SJSA1 (cell line): ENCODE measurements at regions not wholly inside any gene's neighbourhood (a gene's known extent, or its start where the extent isn't known, plus 50 kb on each side); places are given as distances from the start of the nearest gene placed in this dataset.

ENCODE experiments used
- DNase-seq, 2 experiments: peaks; one replicate each; pipeline ENCODE4 v3.0.0-alpha.2; 2015 to 2020; ENCODE audit warnings: low spot score in 2 of 2, low read depth in 1 of 2
- H3K27ac ChIP-seq: fragments of 250-450 bp; sonication (Bioruptor Pico); 2 replicates; pipeline ENCODE4 v1.5.1; 2020; ENCODE audit warnings: mild to moderate bottlenecking, moderate library complexity
- H3K27me3 ChIP-seq: fragments of 250-450 bp; sonication (Bioruptor Pico); replicated peaks from 2 replicates; pipeline ENCODE4 v1.5.1; 2020; ENCODE audit warnings: mild to moderate bottlenecking, moderate library complexity
- H3K36me3 ChIP-seq: fragments of 250-450 bp; sonication (Bioruptor Pico); 2 replicates; pipeline ENCODE4 v1.5.1; 2020; ENCODE audit warnings: mild to moderate bottlenecking
- H3K4me1 ChIP-seq: fragments of 250-450 bp; sonication (Bioruptor Pico); replicated peaks from 2 replicates; pipeline ENCODE4 v1.6.1; 2021; ENCODE audit warnings: mild to moderate bottlenecking
- H3K4me3 ChIP-seq: fragments of 250-450 bp; sonication (Bioruptor Pico); 2 replicates; pipeline ENCODE4 v1.5.1; 2020; ENCODE audit warnings: mild to moderate bottlenecking
- H3K9me3 ChIP-seq: fragments of 250-450 bp; sonication (Bioruptor Pico); replicated peaks from 2 replicates; pipeline ENCODE4 v1.5.1; 2020; ENCODE audit warnings: mild to moderate bottlenecking

- Histone ChIP-seq H3K4me1 (no peaks in the 10 kb centered on the region), H3K27me3 (no peaks in the 10 kb centered on the region), H3K9me3 (no peaks in the 10 kb centered on the region), H3K36me3 (no peaks in the 10 kb centered on the region), H3K4me3 (no peak overlapping the region), H3K27ac (no peak overlapping the region)
- DNase-seq, result no peak
Observed at GRCh38 chr5:87954121-87954520, 314.5 kb downstream of the TMEM161B start.

- Histone ChIP-seq H3K4me1 (no peaks in the 10 kb centered on the region), H3K9me3 (no peaks in the 10 kb centered on the region), H3K4me3 (no peak overlapping the region), H3K27ac (no peak overlapping the region), H3K27me3 (no peaks in the 10 kb centered on the region), H3K36me3 (no peaks in the 10 kb centered on the region)
- DNase-seq, result no peak
Observed at GRCh38 chr5:87951661-87952060, 317.0 kb downstream of the TMEM161B start.

GRCh38 chr5:87949676-87950631, 318.7 kb downstream of the TMEM161B start:
- Histone ChIP-seq H3K4me1 (no peaks in the 10 kb centered on the region), H3K27ac (no peak overlapping the region), H3K27me3 (no peaks in the 10 kb centered on the region), H3K36me3 (no peaks in the 10 kb centered on the region), H3K9me3 (no peaks in the 10 kb centered on the region), H3K4me3 (no peak overlapping the region)
- DNase-seq, result no peak

DNA sequence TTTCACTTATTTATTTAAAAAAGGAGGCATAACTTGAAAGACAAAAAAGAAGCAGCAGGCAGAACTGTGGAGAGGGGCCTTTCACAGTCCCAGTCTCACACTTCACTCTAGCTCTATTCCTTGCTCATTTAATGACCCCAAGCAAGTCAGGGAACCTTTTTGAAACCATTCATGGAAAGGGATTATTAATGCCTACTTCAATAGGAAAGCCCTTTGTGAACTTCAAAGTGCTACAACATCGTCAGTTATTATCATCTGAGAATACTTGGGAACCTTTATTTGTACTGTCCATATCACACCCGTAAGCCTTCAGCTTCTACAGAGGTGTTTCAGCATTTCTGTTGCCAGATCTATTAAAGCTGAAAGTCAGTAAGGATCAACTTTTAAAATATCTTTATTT, 320.2 kb downstream of the TMEM161B start:
- Histone ChIP-seq H3K27ac (no peak overlapping the region), H3K27me3 (no peaks in the 10 kb centered on the region), H3K9me3 (no peaks in the 10 kb centered on the region), H3K36me3 (no peaks in the 10 kb centered on the region), H3K4me3 (no peak overlapping the region), H3K4me1 (no peaks in the 10 kb centered on the region)
- no peak for DNase-seq

DNA sequence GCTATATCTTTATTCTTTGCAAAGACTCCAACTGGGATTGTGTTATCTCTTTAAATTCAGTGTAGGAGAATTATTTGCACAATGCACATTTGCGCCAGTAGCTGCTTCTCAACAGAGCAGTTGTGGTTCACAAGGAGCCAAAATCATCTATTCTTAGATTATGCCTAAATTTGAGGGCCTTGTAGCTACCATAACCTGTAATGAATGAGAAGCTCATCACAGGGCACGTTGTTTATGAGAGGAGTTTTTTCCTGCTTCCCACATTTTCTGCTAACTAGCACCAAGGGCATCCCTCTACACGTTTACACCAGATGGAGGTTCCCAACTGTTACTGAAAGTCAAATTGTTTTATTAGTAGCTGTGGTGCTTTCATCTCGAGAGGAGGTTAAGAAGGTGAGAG, 322.4 kb downstream of the TMEM161B start:
- H3K27me3 ChIP-seq, result no peaks in the 10 kb centered on the region
- H3K4me3 ChIP-seq, result no peak overlapping the region
- no peaks in the 10 kb centered on the region for H3K36me3 ChIP-seq
- H3K9me3 ChIP-seq, result no peaks in the 10 kb centered on the region
- H3K27ac ChIP-seq, result no peak overlapping the region
- no peak for DNase-seq
- no peaks in the 10 kb centered on the region for H3K4me1 ChIP-seq

- H3K27ac ChIP-seq, result no peak overlapping the region
- DNase-seq, result no peak
- H3K27me3 ChIP-seq, result no peaks in the 10 kb centered on the region
Observed at GRCh38 chr5:87945286-87945650, 323.4 kb downstream of the TMEM161B start.

DNA sequence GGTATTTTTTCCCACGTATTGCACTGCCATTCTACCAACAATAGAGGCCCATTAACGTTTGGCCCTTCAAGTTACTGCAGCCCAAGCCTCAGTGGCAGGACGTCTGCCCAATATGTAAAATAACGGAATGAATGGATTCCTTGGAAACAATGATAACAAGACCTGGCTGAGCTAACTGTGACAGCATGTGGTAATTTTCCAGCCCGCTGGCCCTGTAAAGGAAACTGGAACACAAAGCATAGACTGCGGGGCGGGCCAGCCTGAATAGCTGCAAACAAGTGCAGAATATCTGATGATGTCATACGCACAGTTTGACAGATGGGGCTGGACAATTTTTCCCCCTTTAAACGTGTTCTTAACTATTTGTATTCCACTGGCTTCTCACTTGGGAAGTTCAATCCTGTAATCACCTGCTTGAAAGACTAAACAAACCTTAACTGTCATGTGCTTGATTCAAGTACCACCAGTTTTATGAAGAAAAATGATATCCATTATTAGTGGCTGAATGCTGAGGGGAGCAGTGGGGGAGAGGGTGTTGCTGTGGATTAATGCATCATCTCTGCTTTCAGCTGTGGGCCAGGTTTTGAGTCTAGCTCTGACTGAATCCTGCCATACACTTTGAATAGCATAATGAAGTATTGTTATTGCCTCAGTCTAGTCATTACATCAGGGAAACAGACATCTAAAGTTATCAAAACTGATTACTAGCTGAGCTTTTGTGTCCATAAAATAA, 323.9 kb downstream of the TMEM161B start:
- Histone ChIP-seq H3K9me3 (no peaks in the 10 kb centered on the region), H3K27me3 (no peaks in the 10 kb centered on the region), H3K36me3 (no peaks in the 10 kb centered on the region), H3K27ac (no peak overlapping the region), H3K4me1 (no peaks in the 10 kb centered on the region), H3K4me3 (no peak overlapping the region)
- no peak for DNase-seq

More at GRCh38 chr5:87945286-87945650, 323.4 kb downstream of the TMEM161B start:
- Histone ChIP-seq H3K4me3 (no peak overlapping the region), H3K36me3 (no peaks in the 10 kb centered on the region), H3K9me3 (no peaks in the 10 kb centered on the region), H3K4me1 (no peaks in the 10 kb centered on the region)

DNA sequence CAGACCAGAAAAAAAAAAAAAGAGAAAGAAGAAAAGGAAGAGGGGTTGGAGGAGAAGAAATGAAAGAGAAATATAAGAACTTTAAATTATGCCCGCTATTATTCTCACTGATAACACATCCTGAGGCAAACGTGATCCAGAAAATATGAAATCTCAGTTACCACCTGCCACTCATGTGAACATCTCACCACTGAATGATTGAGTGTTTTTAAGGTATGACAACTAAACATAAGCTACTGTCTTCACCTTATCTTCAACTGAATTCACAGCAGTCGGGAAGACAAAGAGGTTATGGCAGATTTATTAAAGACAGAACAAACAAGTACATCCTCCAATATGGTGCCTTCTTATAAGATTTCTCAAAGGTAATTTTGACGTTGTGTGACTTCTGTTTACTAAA, 327.9 kb downstream of the TMEM161B start:
- no peaks in the 10 kb centered on the region for H3K27me3 ChIP-seq
- no peaks in the 10 kb centered on the region for H3K4me1 ChIP-seq
- no peak overlapping the region for H3K4me3 ChIP-seq
- H3K36me3 ChIP-seq, result no peaks in the 10 kb centered on the region
- DNase-seq, result no peak
- H3K27ac ChIP-seq, result no peak overlapping the region
- no peaks in the 10 kb centered on the region for H3K9me3 ChIP-seq

DNA sequence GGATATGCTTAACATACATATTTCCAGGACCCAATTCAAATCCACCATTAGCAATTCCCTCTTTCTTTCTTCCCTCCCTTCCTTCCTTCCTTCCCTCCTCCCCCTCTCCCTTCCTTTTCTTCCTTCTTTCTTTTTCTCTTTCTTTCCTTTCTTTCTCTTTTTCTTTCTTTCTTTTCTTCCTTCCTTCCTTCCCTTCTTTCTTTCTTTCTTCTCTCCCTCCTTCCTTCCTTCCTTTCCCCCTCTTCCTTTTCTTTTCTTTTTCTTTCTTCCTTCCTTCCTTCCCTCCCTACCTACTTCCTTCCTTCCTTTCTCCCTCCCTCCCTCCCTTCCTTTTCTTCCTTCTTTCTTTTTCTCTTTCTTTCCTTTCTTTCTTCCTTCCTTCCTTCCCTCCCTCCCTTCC, 332.0 kb downstream of the TMEM161B start:
- Histone ChIP-seq H3K9me3 (no peaks in the 10 kb centered on the region), H3K4me1 (no peaks in the 10 kb centered on the region), H3K27ac (no peak overlapping the region), H3K36me3 (no peaks in the 10 kb centered on the region), H3K4me3 (no peak overlapping the region), H3K27me3 (no peaks in the 10 kb centered on the region; the same call in 1 of the 2 replicates)
- no peak for DNase-seq

DNA sequence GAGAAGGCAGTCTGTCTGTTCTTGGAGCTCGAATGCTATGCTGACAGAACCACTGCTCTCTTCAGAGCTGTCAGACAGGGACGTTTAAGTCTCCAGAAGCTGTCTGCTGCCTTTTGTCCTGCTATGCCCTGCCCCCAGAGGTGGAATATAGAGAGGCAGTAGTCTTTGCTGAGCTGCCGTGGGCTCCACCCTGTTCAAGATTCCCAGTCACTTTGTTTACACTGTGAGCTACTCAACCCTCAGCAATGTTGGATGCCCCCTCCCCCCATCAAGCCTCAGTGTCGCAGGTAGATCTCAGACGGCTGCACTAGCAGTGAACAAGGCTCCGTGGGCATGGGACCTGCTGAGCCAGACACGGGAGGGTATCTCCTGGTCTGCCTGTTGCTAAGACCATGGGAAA, 344.2 kb downstream of the TMEM161B start:
- no peaks in the 10 kb centered on the region for H3K9me3 ChIP-seq
- no peak overlapping the region for H3K4me3 ChIP-seq
- no peaks in the 10 kb centered on the region for H3K27me3 ChIP-seq
- no peak overlapping the region for H3K27ac ChIP-seq
- no peak for DNase-seq
- H3K4me1 ChIP-seq, result no peaks in the 10 kb centered on the region
- no peaks in the 10 kb centered on the region for H3K36me3 ChIP-seq

DNA sequence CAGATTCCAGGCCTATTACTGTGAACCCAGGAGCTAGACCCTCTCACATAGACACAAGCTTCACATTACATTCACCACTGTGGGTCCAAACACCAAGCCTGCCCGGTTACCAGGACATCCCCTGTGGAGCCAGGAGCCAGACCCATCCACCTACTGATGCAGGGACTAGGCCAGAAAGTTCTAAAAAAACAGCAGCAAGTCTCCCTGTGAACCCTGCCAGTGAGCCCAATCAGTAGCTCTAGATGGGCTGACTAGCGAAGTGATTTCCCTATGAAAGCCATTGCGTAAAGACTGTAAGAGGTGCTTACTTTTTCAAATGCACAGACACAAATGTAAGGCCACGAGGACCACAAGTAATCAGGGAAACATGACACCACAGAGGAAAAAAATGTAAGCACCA, 352.3 kb downstream of the TMEM161B start:
- DNase-seq, result no peak
- H3K4me3 ChIP-seq, result no peak overlapping the region
- no peaks in the 10 kb centered on the region for H3K27me3 ChIP-seq
- H3K27ac ChIP-seq, result no peak overlapping the region
- H3K36me3 ChIP-seq, result no peaks in the 10 kb centered on the region
- H3K4me1 ChIP-seq, result no peaks in the 10 kb centered on the region; the same call in 1 of the 2 replicates
- H3K9me3 ChIP-seq, result no peaks in the 10 kb centered on the region

- Histone ChIP-seq H3K27me3 (no peaks in the 10 kb centered on the region), H3K9me3 (no peaks in the 10 kb centered on the region)
Observed at GRCh38 chr5:87912419-87912818, 356.2 kb downstream of the TMEM161B start.

DNA sequence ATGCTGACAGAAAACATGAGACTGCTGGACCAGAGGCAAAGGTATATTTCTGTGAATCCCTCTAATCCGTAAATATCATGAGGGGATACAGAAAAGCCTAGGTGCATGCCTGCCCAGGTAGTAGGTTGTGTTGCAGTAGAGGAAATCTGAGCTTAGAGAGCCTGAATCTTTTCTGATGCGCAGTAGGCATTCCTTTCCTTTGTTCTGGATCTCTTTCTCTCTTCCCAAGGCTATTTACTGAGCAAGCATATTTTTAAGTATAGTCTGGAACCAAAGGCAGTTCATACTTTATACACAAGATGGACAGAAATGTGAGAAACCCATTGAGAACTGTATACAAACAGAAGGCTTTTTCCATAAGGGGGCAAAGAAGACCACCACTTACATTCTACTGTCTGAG, 359.3 kb downstream of the TMEM161B start:
- peak in 1 of 2 experiments; percentile 6 for DNase-seq
- Histone ChIP-seq H3K4me1 (no peaks in the 10 kb centered on the region; the same call in 1 of the 2 replicates), H3K9me3 (no peaks in the 10 kb centered on the region), H3K4me3 (no peak overlapping the region), H3K36me3 (no peaks in the 10 kb centered on the region), H3K27ac (no peak overlapping the region), H3K27me3 (no peaks in the 10 kb centered on the region)

More at GRCh38 chr5:87912419-87912818, 356.2 kb downstream of the TMEM161B start:
- no peak overlapping the region for H3K4me3 ChIP-seq
- no peak overlapping the region for H3K27ac ChIP-seq
- DNase-seq, result peak in 1 of 2 experiments; percentile 10
- H3K36me3 ChIP-seq, result no peaks in the 10 kb centered on the region
- no peaks in the 10 kb centered on the region; the same call in 1 of the 2 replicates for H3K4me1 ChIP-seq

DNA sequence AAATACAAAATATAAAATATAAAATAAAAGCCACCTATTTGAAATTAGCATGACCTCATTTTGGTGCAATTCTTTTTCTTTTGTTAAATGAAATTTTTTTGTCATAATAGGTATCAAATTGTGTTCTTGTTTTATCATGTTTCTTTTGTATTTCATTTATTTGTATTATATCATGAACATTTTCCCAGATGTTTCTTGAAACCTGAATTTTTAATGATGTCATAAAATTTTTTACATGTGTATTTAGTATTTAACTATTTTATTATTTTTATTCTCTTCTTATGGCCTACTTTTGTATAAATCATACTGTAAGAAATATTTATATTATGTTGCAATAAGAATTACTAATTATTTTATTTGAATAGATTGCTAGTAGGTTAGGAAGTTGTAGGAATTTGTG, 361.7 kb downstream of the TMEM161B start:
- no peak overlapping the region for H3K4me3 ChIP-seq
- H3K27me3 ChIP-seq, result no peaks in the 10 kb centered on the region
- H3K9me3 ChIP-seq, result no peaks in the 10 kb centered on the region
- H3K4me1 ChIP-seq, result no peaks in the 10 kb centered on the region; the same call in 1 of the 2 replicates
- no peak overlapping the region for H3K27ac ChIP-seq
- DNase-seq, result no peak
- H3K36me3 ChIP-seq, result no peaks in the 10 kb centered on the region
